Left ventricle myocardium inferior (tissue), 1 donor: ENCODE measurements at regions not wholly inside any gene's neighbourhood (a gene's known extent, or its start where the extent isn't known, plus 50 kb on each side); places are given as distances from the start of the nearest gene placed in this dataset.
"Not testable (repeated sequence)": the region's sequence is repeated elsewhere in the genome, so short reads cannot be mapped to it uniquely, and the experiment has no call there.

ENCODE experiments used
- DNase-seq: peaks from one replicate; pipeline ENCODE4 v3.0.0-alpha.2; 2020
- H3K27ac ChIP-seq: fragments of 200-600 bp; replicated peaks from 2 replicates; pipeline ENCODE4 v1.8.0; 2021
- H3K27me3 ChIP-seq: fragments of 200-600 bp; 2 replicates; pipeline ENCODE4 v1.8.0; 2021; ENCODE audit warnings: low read depth
- H3K36me3 ChIP-seq: fragments of 200-600 bp; 2 replicates; pipeline ENCODE4 v1.8.0; 2021
- H3K4me1 ChIP-seq: fragments of 200-600 bp; 2 replicates; pipeline ENCODE4 v1.8.0; 2021
- H3K4me3 ChIP-seq: fragments of 200-600 bp; 2 replicates; pipeline ENCODE4 v1.8.0; 2021; ENCODE audit warnings: mild to moderate bottlenecking, moderate library complexity
- H3K9me3 ChIP-seq: fragments of 200-600 bp; replicated peaks from 2 replicates; pipeline ENCODE4 v1.8.0; 2021
- intact Hi-C: fragments of 100-400 bp; cut with micrococcal nuclease; formaldehyde crosslinking; loops from one replicate; pipeline ENCODE4 v1.11.0; 2022
- TF ChIP-seq, protein P1 (sequence below): fragments of 200-600 bp; IDR thresholded peaks from 2 replicates; pipeline ENCODE4 v1.8.0; 2021; ENCODE audit warnings: antibody characterized with exemption, mild to moderate bottlenecking, borderline replicate concordance
- donor health status: DM: no; HTN: yes; CAD: no; lungs with severe emphysema.

DNA sequence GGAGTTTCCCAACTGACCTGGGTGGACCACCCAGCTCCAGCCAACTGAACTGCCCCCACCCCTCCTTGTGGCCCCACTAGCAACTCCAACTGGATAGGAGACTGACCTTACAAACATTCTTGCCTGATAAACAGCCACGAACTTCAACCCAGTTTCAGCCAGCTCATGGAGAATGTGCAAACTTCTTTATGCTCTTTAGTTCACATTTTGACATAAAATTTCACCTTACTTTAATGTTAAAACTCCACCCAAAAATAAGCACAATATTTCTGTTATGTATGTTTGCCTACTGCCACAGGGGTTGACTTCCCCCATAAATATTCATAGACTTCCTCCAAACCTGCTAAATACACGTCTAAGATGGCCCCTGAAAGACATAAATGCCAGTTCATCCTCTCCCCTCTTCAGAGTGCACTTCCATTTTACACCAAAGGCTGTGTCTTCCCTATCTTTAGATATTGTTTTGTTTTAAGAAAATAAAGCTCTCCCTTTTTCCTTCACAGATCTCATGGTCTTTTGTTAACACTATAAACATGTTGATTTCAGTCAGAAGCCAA is 643.7 kb downstream of the EPM2A start:
- no peaks in the 10 kb centered on the region for H3K4me1 ChIP-seq
- H3K9me3 ChIP-seq: no peaks in the 10 kb centered on the region
- no peak for DNase-seq
- TF ChIP-seq, protein P1, sequence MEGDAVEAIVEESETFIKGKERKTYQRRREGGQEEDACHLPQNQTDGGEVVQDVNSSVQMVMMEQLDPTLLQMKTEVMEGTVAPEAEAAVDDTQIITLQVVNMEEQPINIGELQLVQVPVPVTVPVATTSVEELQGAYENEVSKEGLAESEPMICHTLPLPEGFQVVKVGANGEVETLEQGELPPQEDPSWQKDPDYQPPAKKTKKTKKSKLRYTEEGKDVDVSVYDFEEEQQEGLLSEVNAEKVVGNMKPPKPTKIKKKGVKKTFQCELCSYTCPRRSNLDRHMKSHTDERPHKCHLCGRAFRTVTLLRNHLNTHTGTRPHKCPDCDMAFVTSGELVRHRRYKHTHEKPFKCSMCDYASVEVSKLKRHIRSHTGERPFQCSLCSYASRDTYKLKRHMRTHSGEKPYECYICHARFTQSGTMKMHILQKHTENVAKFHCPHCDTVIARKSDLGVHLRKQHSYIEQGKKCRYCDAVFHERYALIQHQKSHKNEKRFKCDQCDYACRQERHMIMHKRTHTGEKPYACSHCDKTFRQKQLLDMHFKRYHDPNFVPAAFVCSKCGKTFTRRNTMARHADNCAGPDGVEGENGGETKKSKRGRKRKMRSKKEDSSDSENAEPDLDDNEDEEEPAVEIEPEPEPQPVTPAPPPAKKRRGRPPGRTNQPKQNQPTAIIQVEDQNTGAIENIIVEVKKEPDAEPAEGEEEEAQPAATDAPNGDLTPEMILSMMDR: no peak
- H3K36me3 ChIP-seq: no peaks in the 10 kb centered on the region
- no peaks in the 10 kb centered on the region for H3K27me3 ChIP-seq
- intact Hi-C loops: no loop called here
- no peak overlapping the region for H3K4me3 ChIP-seq
- H3K27ac ChIP-seq: no peak overlapping the region

DNA sequence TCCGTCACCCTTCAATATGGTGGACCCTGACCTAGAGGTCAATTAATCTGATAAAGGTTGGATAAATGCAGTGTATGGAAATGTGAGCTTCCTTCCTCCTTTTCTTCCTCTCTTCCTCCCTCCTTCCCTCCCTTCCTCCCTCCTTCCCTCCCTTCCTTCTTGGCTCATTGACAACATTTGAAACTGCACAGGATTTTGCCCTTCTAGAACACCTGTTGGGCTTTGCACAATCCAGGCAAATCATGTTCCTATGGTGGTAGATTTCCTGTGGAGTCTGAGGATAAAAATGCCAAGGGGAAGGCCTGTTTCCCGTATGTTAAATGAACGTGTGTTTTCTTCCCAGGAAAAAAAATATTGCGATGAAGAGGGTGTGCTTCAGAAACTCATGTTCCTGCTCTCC is 642.8 kb downstream of the EPM2A start:
- peaks cover 7% of the 10 kb centered on the region for H3K9me3 ChIP-seq
- no peaks in the 10 kb centered on the region for H3K4me1 ChIP-seq
- H3K27me3 ChIP-seq: no peaks in the 10 kb centered on the region
- intact Hi-C loops: no loop called here
- TF ChIP-seq, protein P1: no peak
- no peak overlapping the region for H3K27ac ChIP-seq
- no peak overlapping the region for H3K4me3 ChIP-seq
- no peaks in the 10 kb centered on the region for H3K36me3 ChIP-seq
- DNase-seq: no peak

DNA sequence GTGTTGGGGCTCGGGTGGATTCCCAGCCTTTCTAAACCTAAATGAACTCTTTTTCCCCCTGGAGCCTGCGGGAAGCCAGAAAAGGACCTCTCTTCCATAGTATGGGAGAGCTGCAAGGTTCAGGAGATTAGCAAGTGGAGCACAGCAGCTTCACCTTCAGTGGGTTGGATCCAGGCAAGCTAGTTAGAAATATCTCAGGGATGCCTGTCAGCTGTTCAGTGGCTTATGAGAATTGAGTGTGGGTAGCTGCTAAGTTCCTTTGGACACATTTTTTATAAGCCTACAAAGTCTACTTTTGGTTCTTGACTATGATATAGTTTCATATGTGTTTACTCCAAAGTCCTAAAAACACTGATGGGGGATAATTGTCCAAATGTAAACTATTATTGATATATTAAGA is 642.1 kb downstream of the EPM2A start:
- H3K36me3 ChIP-seq: no peaks in the 10 kb centered on the region
- H3K9me3 ChIP-seq: peaks cover 14% of the 10 kb centered on the region
- H3K27me3 ChIP-seq: no peaks in the 10 kb centered on the region
- no peaks in the 10 kb centered on the region for H3K4me1 ChIP-seq
- intact Hi-C loops: no loop called here
- DNase-seq: no peak
- H3K27ac ChIP-seq: no peak overlapping the region
- H3K4me3 ChIP-seq: no peak overlapping the region
- TF ChIP-seq, protein P1: no peak

DNA sequence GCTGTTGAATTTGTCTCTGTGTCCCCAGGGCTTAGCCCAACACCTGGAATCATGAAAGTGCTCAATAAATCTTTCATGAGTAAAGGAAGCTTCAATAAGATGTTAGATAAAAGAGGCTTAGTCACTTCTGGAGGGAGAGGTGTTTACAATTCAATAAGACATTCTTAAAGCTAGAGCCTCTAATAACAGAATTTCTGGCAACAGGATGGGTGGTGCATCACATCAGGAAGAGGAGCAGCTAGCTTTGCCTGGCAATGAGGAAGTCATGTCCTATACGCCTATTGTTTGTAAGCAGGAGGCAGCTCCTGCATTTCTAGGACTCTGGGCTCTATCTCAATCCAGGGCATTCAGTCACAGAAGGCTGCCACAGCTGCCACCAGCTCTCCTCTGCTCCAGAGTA is 638.5 kb downstream of the EPM2A start:
- Histone ChIP-seq H3K27ac (peak overlapping the region; percentile 61), H3K27me3 (no peaks in the 10 kb centered on the region), H3K9me3 (peaks cover 25% of the 10 kb centered on the region), H3K4me1 (no peaks in the 10 kb centered on the region), H3K36me3 (no peaks in the 10 kb centered on the region), H3K4me3 (no peak overlapping the region)
- intact Hi-C loops: no loop called here
- TF ChIP-seq, protein P1: no peak
- DNase-seq: no peak

DNA sequence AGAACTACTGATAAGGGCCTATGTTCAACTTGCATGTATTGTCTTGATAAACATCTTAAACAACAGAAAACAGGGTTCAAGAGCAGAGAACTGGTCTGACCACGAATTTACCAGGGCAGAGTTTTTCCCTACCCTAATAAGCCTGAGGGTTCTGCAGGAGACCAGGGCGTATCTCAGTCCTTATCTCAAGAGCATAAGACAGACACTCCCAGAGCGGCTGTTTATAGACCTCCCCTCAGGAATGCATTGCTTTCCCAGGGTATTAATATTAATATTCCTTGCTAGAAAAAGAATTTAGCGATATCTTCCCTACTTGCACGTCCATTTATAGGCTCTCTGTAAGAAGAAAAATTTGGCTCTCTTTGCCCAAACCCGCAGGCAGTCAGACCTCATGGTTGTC is 637.2 kb downstream of the EPM2A start:
- H3K27ac ChIP-seq, H3K27me3 ChIP-seq, H3K4me1 ChIP-seq, DNase-seq, H3K36me3 ChIP-seq, intact Hi-C loops, H3K4me3 ChIP-seq: not testable (repeated sequence)
- peaks cover 25% of the 10 kb centered on the region for H3K9me3 ChIP-seq

DNA sequence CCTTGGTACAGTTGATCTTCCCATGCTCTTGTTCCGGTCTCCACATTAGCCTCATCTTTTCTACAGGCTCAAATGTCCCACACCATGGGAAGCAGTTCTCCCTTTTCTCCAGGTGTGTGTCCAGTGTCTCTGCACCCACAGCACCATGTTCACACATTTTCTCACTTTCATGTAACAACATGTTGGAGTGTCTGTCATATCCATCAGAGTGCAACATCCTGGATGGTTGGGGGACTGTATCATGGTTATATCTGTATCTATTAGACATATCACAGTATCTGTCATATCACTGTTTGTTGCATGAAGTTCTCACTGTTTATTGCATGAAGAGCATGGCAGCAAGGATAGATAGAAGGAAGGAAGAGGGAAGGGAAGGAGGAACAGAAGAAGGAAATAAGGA is 635.6 kb downstream of the EPM2A start:
- Histone ChIP-seq H3K27ac (no peak overlapping the region), H3K4me1 (no peaks in the 10 kb centered on the region), H3K9me3 (peaks cover 25% of the 10 kb centered on the region), H3K36me3 (no peaks in the 10 kb centered on the region), H3K27me3 (no peaks in the 10 kb centered on the region), H3K4me3 (no peak overlapping the region)
- no peak for DNase-seq
- TF ChIP-seq, protein P1: no peak
- intact Hi-C loops: no loop called here
